Muscle layer of duodenum (tissue), 2 donors: ENCODE measurements at regions not wholly inside any gene's neighbourhood (a gene's known extent, or its start where the extent isn't known, plus 50 kb on each side); places are given as distances from the start of the nearest gene placed in this dataset.

ENCODE experiments used
- H3K27ac ChIP-seq: one replicate; pipeline ENCODE4 v1.7.0; 2013; ENCODE audit warnings: mild to moderate bottlenecking, low read length
- H3K27me3 ChIP-seq: one replicate; pipeline ENCODE4 v1.7.0; 2013; ENCODE audit warnings: low read depth, mild to moderate bottlenecking, control low read depth, low read length
- H3K36me3 ChIP-seq, 2 donors: one replicate each; pipeline ENCODE4 v1.7.0; 2013; ENCODE audit warnings: low read length in 2 of 2, control low read depth in 1 of 2, mild to moderate bottlenecking in 1 of 2; ENCODE audit not compliant: insufficient read depth in 2 of 2, control insufficient read depth in 1 of 2
- H3K4me1 ChIP-seq, 2 donors: one replicate each; pipeline ENCODE4 v1.7.0; 2013; ENCODE audit warnings: low read length in 2 of 2, mild to moderate bottlenecking in 2 of 2, control low read depth in 1 of 2, moderate library complexity in 1 of 2; ENCODE audit not compliant: insufficient read depth in 2 of 2, control insufficient read depth in 1 of 2
- H3K4me3 ChIP-seq, 2 donors: one replicate each; pipeline ENCODE4 v1.7.0; 2013; ENCODE audit warnings: low read length in 2 of 2, low read depth in 1 of 2, mild to moderate bottlenecking in 1 of 2
- H3K9me3 ChIP-seq, 2 donors: one replicate each; pipeline ENCODE4 v1.7.0; 2013; ENCODE audit warnings: low read length in 2 of 2, control low read depth in 1 of 2, mild to moderate bottlenecking in 1 of 2; ENCODE audit not compliant: control insufficient read depth in 1 of 2
- donor health status: healthy.

GRCh38 chr3:40704224-40704623 is 179.5 kb downstream of the ZNF621 start:
- Histone ChIP-seq H3K4me3 (no peak overlapping the region), H3K27ac (no peak overlapping the region), H3K27me3 (no peaks in the 10 kb centered on the region), H3K36me3 (no peaks in the 10 kb centered on the region), H3K4me1 (no peaks in the 10 kb centered on the region), H3K9me3 (peaks cover 0 to 3% of the 10 kb centered on the region in 2 donors)

- H3K9me3 ChIP-seq = peaks cover 0 to 3% of the 10 kb centered on the region in 2 donors
- H3K27me3 ChIP-seq = no peaks in the 10 kb centered on the region
- no peak overlapping the region for H3K4me3 ChIP-seq
- H3K27ac ChIP-seq = no peak overlapping the region
- no peaks in the 10 kb centered on the region for H3K36me3 ChIP-seq
- no peaks in the 10 kb centered on the region for H3K4me1 ChIP-seq
Measured at GRCh38 chr3:40705663-40706062, 180.9 kb downstream of the ZNF621 start.

GRCh38 chr3:40713306-40713705 is 188.5 kb downstream of the ZNF621 start:
- no peaks in the 10 kb centered on the region for H3K27me3 ChIP-seq
- H3K9me3 ChIP-seq = no peaks in the 10 kb centered on the region
- H3K4me3 ChIP-seq = no peak overlapping the region
- no peaks in the 10 kb centered on the region for H3K36me3 ChIP-seq
- H3K27ac ChIP-seq = no peak overlapping the region
- H3K4me1 ChIP-seq = no peaks in the 10 kb centered on the region

- Histone ChIP-seq H3K36me3 (no peaks in the 10 kb centered on the region), H3K9me3 (no peaks in the 10 kb centered on the region), H3K27me3 (no peaks in the 10 kb centered on the region), H3K27ac (no peak overlapping the region), H3K4me3 (no peak overlapping the region), H3K4me1 (no peaks in the 10 kb centered on the region)
Measured at GRCh38 chr3:40713795-40714194, 189.0 kb downstream of the ZNF621 start.

- no peaks in the 10 kb centered on the region for H3K27me3 ChIP-seq
- H3K27ac ChIP-seq = no peak overlapping the region
- H3K4me1 ChIP-seq = no peaks in the 10 kb centered on the region
- H3K4me3 ChIP-seq = no peak overlapping the region
- H3K36me3 ChIP-seq = no peaks in the 10 kb centered on the region
- no peaks in the 10 kb centered on the region for H3K9me3 ChIP-seq
Measured at GRCh38 chr3:40714771-40715345, 190.1 kb downstream of the ZNF621 start.

- H3K4me3 ChIP-seq = no peak overlapping the region
- no peak overlapping the region for H3K27ac ChIP-seq
- H3K9me3 ChIP-seq = no peaks in the 10 kb centered on the region
- H3K27me3 ChIP-seq = no peaks in the 10 kb centered on the region
- no peaks in the 10 kb centered on the region for H3K4me1 ChIP-seq
- H3K36me3 ChIP-seq = no peaks in the 10 kb centered on the region
Measured at GRCh38 chr3:40715551-40715950, 190.8 kb downstream of the ZNF621 start.

GRCh38 chr3:40717471-40717870 is 192.7 kb downstream of the ZNF621 start:
- no peaks in the 10 kb centered on the region for H3K36me3 ChIP-seq
- H3K27me3 ChIP-seq = no peaks in the 10 kb centered on the region
- no peaks in the 10 kb centered on the region for H3K4me1 ChIP-seq
- no peaks in the 10 kb centered on the region for H3K9me3 ChIP-seq
- no peak overlapping the region for H3K27ac ChIP-seq
- no peak overlapping the region for H3K4me3 ChIP-seq

GRCh38 chr3:40718209-40718608 is 193.4 kb downstream of the ZNF621 start:
- Histone ChIP-seq H3K4me3 (no peak overlapping the region), H3K27me3 (no peaks in the 10 kb centered on the region), H3K36me3 (no peaks in the 10 kb centered on the region), H3K27ac (no peak overlapping the region), H3K4me1 (no peaks in the 10 kb centered on the region), H3K9me3 (no peaks in the 10 kb centered on the region)

GRCh38 chr3:40718681-40719080 is 193.9 kb downstream of the ZNF621 start:
- H3K4me3 ChIP-seq = no peak overlapping the region
- H3K9me3 ChIP-seq = no peaks in the 10 kb centered on the region
- no peak overlapping the region for H3K27ac ChIP-seq

GRCh38 chr3:40719660-40720287 is 195.0 kb downstream of the ZNF621 start:
- H3K27me3 ChIP-seq = no peaks in the 10 kb centered on the region
- H3K27ac ChIP-seq = no peak overlapping the region
- H3K4me3 ChIP-seq = no peak overlapping the region
- no peaks in the 10 kb centered on the region for H3K4me1 ChIP-seq
- no peaks in the 10 kb centered on the region for H3K9me3 ChIP-seq
- H3K36me3 ChIP-seq = no peaks in the 10 kb centered on the region

More at GRCh38 chr3:40718681-40719080, 193.9 kb downstream of the ZNF621 start:
- Histone ChIP-seq H3K27me3 (no peaks in the 10 kb centered on the region), H3K36me3 (no peaks in the 10 kb centered on the region), H3K4me1 (no peaks in the 10 kb centered on the region)

- Histone ChIP-seq H3K27ac (no peak overlapping the region), H3K36me3 (no peaks in the 10 kb centered on the region), H3K4me3 (no peak overlapping the region), H3K4me1 (no peaks in the 10 kb centered on the region), H3K27me3 (no peaks in the 10 kb centered on the region), H3K9me3 (no peaks in the 10 kb centered on the region)
Measured at GRCh38 chr3:40720341-40720740, 195.6 kb downstream of the ZNF621 start.

- H3K4me3 ChIP-seq = no peak overlapping the region
- no peaks in the 10 kb centered on the region for H3K4me1 ChIP-seq
- no peaks in the 10 kb centered on the region for H3K27me3 ChIP-seq
- no peaks in the 10 kb centered on the region for H3K36me3 ChIP-seq
- no peak overlapping the region for H3K27ac ChIP-seq
- no peaks in the 10 kb centered on the region for H3K9me3 ChIP-seq
Measured at GRCh38 chr3:40720863-40721262, 196.1 kb downstream of the ZNF621 start.
